HEK293T (cell line): ENCODE measurements at regions not wholly inside any gene's neighbourhood (a gene's known extent, or its start where the extent isn't known, plus 50 kb on each side); places are given as distances from the start of the nearest gene placed in this dataset.

Experiments used
- BHLHE40 ChIP-seq: fragments of 450-650 bp; IDR thresholded peaks from 2 replicates; pipeline ENCODE4 v1.6.1; 2016; ENCODE audit warnings: mild to moderate bottlenecking, moderate library complexity, borderline replicate concordance
- CTBP1 ChIP-seq: fragments of 450-650 bp; IDR thresholded peaks from 2 replicates; pipeline ENCODE4 v1.6.1; 2016; ENCODE audit warnings: borderline replicate concordance
- ELF4 ChIP-seq: fragments of 450-650 bp; IDR thresholded peaks from 2 replicates; pipeline ENCODE4 v1.6.1; 2017; ENCODE audit warnings: antibody characterized with exemption
- FOXA1 ChIP-seq: fragments of 450-650 bp; IDR thresholded peaks from 2 replicates; pipeline ENCODE4 v1.6.1; 2016; ENCODE audit warnings: mild to moderate bottlenecking
- FOXK2 ChIP-seq: fragments of 450-650 bp; IDR thresholded peaks from 2 replicates; pipeline ENCODE4 v1.6.1; 2016; ENCODE audit warnings: mild to moderate bottlenecking
- FOXM1 ChIP-seq: fragments of 450-650 bp; IDR thresholded peaks from 2 replicates; pipeline ENCODE4 v1.6.1; 2017; ENCODE audit warnings: mild to moderate bottlenecking, borderline replicate concordance
- HDGF ChIP-seq: fragments of 450-650 bp; IDR thresholded peaks from 2 replicates; pipeline ENCODE4 v1.6.1; 2017; ENCODE audit warnings: antibody characterized with exemption, borderline replicate concordance
- L3MBTL2 ChIP-seq: fragments of 450-650 bp; conservative IDR thresholded peaks from 2 replicates; pipeline ENCODE4 v1.6.1; 2016; ENCODE audit warnings: mild to moderate bottlenecking
- NFRKB ChIP-seq: fragments of 450-650 bp; IDR thresholded peaks from 2 replicates; pipeline ENCODE4 v1.6.1; 2016; ENCODE audit warnings: mild to moderate bottlenecking, moderate library complexity
- PKNOX1 ChIP-seq: fragments of 450-650 bp; IDR thresholded peaks from 2 replicates; pipeline ENCODE4 v1.6.1; 2016
- SP1 ChIP-seq: fragments of 450-650 bp; IDR thresholded peaks from 2 replicates; pipeline ENCODE4 v1.6.1; 2017
- SUZ12 ChIP-seq: fragments of 450-650 bp; IDR thresholded peaks from 2 replicates; pipeline ENCODE4 v1.6.1; 2016; ENCODE audit warnings: mild to moderate bottlenecking
- TARDBP ChIP-seq: fragments of 450-650 bp; IDR thresholded peaks from 2 replicates; pipeline ENCODE4 v1.6.1; 2016
- ZNF384 ChIP-seq: fragments of 450-650 bp; IDR thresholded peaks from 2 replicates; pipeline ENCODE4 v1.6.1; 2016

DNA sequence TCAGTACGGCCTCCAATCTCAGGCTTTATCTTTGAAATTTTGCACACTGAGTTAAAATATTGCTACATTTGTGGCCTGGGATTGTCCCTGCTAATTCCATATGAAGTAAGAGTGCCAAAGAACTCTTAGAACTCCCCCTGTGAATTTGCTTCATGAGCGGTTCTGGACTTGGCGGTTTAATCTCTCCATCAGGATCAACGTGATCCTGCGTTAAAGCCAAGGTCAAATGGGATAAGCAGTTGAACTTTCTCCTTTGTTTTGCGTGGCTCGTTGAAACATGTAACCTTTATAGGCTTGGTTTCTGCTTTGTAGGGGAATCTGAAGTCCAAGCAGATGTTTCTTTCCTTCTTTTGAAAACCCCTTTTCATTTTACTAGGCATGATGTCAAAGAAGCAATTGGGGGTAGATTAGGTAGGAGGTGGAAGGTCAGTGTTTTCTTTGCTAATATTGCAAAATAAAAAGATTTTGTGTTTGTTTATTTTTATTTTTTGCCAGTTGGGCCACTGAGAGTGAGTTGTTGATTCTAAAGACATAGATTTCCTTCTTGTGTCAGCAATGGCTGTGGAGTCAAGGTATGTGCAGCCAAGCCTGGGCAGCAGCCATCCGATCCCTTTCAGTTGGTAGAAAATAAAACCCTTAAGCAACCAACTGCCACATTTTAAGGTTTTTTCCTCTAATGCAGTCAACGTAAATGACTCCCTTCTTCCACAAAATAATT is 390.8 kb downstream of the NNT start:
- TF ChIP-seq TARDBP (no peak), PKNOX1 (no peak), NFRKB (no peak), SP1 (no peak), FOXK2 (no peak), ZNF384 (no peak), ELF4 (no peak), BHLHE40 (no peak), SUZ12 (no peak), FOXA1 (no peak), L3MBTL2 (no peak), HDGF (no peak), FOXM1 (no peak), CTBP1 (no peak)
